Mesothelial cell of epicardium (in vitro differentiated cells): ENCODE measurements at regions not wholly inside any gene's neighbourhood (a gene's known extent, or its start where the extent isn't known, plus 50 kb on each side); places are given as distances from the start of the nearest gene placed in this dataset.

Source experiments
- DNase-seq, 2 experiments: peaks; one replicate each; pipeline ENCODE4 v3.0.0; 2021; ENCODE audit warnings: low spot score in 2 of 2; ENCODE audit not compliant: unreplicated experiment in 2 of 2
- H3K27ac Mint-ChIP-seq: 2 replicates; pipeline ENCODE4 v1.8.0; 2021; ENCODE audit warnings: mixed read lengths
- H3K27me3 Mint-ChIP-seq: 2 replicates; pipeline ENCODE4 v1.8.0; 2021; ENCODE audit warnings: low read depth, mixed read lengths
- H3K36me3 Mint-ChIP-seq: 2 replicates; pipeline ENCODE4 v1.8.0; 2021; ENCODE audit warnings: mixed read lengths
- H3K4me1 Mint-ChIP-seq: 2 replicates; pipeline ENCODE4 v1.8.0; 2021; ENCODE audit warnings: mixed read lengths
- H3K4me3 Mint-ChIP-seq: 2 replicates; pipeline ENCODE4 v1.8.0; 2021; ENCODE audit warnings: mild to moderate bottlenecking, moderate library complexity, mixed read lengths
- H3K9me3 Mint-ChIP-seq: 2 replicates; pipeline ENCODE4 v1.8.0; 2021; ENCODE audit warnings: mixed read lengths
- CTCF ChIP-seq: fragments of 200-600 bp; sonication (generic); IDR thresholded peaks from one replicate; pipeline ENCODE4 v1.5.0; 2021; ENCODE audit warnings: antibody characterized with exemption; ENCODE audit not compliant: unreplicated experiment

GRCh38 chr9:129383561-129384490 is 205.8 kb upstream of the IER5L start:
- DNase-seq: peak in 1 of 2 experiments; percentile 80
- Mint-ChIP-seq H3K9me3 (no peaks in the 10 kb centered on the region), H3K27me3 (no peaks in the 10 kb centered on the region), H3K36me3 (no peaks in the 10 kb centered on the region), H3K4me1 (peaks cover 16% of the 10 kb centered on the region), H3K4me3 (peak overlapping the region; percentile 60), H3K27ac (peak overlapping the region; percentile 98)
- no peak for TF ChIP-seq CTCF

GRCh38 chr9:129383019-129383560 is 205.0 kb upstream of the IER5L start:
- no peak for TF ChIP-seq CTCF
- DNase-seq: peak; percentile 59 to 68
- no peaks in the 10 kb centered on the region for H3K9me3 Mint-ChIP-seq
- no peaks in the 10 kb centered on the region for H3K36me3 Mint-ChIP-seq
- peak overlapping the region; percentile 98 for H3K27ac Mint-ChIP-seq
- H3K4me1 Mint-ChIP-seq: peaks cover 16% of the 10 kb centered on the region
- peak overlapping the region; percentile 60 for H3K4me3 Mint-ChIP-seq
- H3K27me3 Mint-ChIP-seq: no peaks in the 10 kb centered on the region

- peaks cover 19% of the 10 kb centered on the region for H3K4me1 Mint-ChIP-seq
- H3K27ac Mint-ChIP-seq: peak overlapping the region; percentile 98
- no peak for DNase-seq
- no peak for TF ChIP-seq CTCF
- no peaks in the 10 kb centered on the region for H3K9me3 Mint-ChIP-seq
- peak overlapping the region; percentile 60 for H3K4me3 Mint-ChIP-seq
- H3K36me3 Mint-ChIP-seq: no peaks in the 10 kb centered on the region
- no peaks in the 10 kb centered on the region for H3K27me3 Mint-ChIP-seq
These were observed 204.4 kb upstream of the IER5L start for GRCh38 chr9:129382281-129383018.

- Mint-ChIP-seq H3K36me3 (no peaks in the 10 kb centered on the region), H3K27ac (peak overlapping the region; percentile 98), H3K27me3 (no peaks in the 10 kb centered on the region), H3K4me3 (no peak overlapping the region), H3K4me1 (peaks cover 19% of the 10 kb centered on the region), H3K9me3 (no peaks in the 10 kb centered on the region)
- DNase-seq: no peak
- TF ChIP-seq CTCF: no peak
These were observed 203.5 kb upstream of the IER5L start for GRCh38 chr9:129381481-129381957.

GRCh38 chr9:129380961-129381401 is 202.9 kb upstream of the IER5L start:
- TF ChIP-seq CTCF: no peak
- Mint-ChIP-seq H3K9me3 (no peaks in the 10 kb centered on the region), H3K36me3 (no peaks in the 10 kb centered on the region), H3K27me3 (no peaks in the 10 kb centered on the region), H3K27ac (peak overlapping the region; percentile 98), H3K4me3 (no peak overlapping the region), H3K4me1 (peaks cover 19% of the 10 kb centered on the region)
- DNase-seq: no peak
